A673 (cell line): ENCODE measurements at regions not wholly inside any gene's neighbourhood (a gene's known extent, or its start where the extent isn't known, plus 50 kb on each side); places are given as distances from the start of the nearest gene placed in this dataset.

Experiments used
- EZH2 ChIP-seq: fragments of 200-600 bp; sonication (generic); IDR thresholded peaks from 2 replicates; pipeline ENCODE4 v1.6.1; 2017; ENCODE audit warnings: borderline replicate concordance, low read depth, mild to moderate bottlenecking, mixed read lengths, antibody characterized with exemption, low read length; ENCODE audit not compliant: poor library complexity, severe bottlenecking
- TF ChIP-seq, protein P1 (sequence below): fragments of 300-800, 200-600 bp; sonication (generic); conservative IDR thresholded peaks from 2 replicates; pipeline ENCODE4 v1.5.1; 2017; ENCODE audit warnings: low read depth, mild to moderate bottlenecking, antibody characterized with exemption, low read length, moderate library complexity, mixed read lengths

DNA sequence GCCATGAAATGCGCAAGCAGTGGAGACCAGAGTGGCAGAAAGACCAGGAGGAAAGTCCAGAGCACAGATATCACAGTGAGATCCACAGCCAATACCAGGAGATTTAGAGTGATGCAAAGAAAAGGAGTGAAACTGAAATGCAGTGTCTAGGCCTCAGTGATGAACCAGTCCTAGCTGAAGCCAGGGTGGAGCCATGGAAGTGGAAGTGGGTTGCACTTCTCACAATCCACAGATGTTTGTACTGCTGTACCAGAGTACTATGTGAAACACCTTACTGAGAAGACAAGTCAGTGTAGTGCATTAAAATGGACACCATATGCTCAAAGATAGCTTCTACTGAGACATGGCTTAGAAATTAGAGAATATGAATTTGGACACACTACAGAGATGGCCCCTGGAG, 403.3 kb downstream of the HNRNPD start:
- TF ChIP-seq, protein P1, sequence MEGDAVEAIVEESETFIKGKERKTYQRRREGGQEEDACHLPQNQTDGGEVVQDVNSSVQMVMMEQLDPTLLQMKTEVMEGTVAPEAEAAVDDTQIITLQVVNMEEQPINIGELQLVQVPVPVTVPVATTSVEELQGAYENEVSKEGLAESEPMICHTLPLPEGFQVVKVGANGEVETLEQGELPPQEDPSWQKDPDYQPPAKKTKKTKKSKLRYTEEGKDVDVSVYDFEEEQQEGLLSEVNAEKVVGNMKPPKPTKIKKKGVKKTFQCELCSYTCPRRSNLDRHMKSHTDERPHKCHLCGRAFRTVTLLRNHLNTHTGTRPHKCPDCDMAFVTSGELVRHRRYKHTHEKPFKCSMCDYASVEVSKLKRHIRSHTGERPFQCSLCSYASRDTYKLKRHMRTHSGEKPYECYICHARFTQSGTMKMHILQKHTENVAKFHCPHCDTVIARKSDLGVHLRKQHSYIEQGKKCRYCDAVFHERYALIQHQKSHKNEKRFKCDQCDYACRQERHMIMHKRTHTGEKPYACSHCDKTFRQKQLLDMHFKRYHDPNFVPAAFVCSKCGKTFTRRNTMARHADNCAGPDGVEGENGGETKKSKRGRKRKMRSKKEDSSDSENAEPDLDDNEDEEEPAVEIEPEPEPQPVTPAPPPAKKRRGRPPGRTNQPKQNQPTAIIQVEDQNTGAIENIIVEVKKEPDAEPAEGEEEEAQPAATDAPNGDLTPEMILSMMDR = no peak
- no peak for TF ChIP-seq EZH2
